Karpas-422 (cell line): ENCODE measurements at regions not wholly inside any gene's neighbourhood (a gene's known extent, or its start where the extent isn't known, plus 50 kb on each side); places are given as distances from the start of the nearest gene placed in this dataset.
"Not testable (repeated sequence)": the region's sequence is repeated elsewhere in the genome, so short reads cannot be mapped to it uniquely, and the experiment has no call there.

Experiments used
- DNase-seq: peaks from one replicate; pipeline ENCODE4 v3.0.0-alpha.2; 2015
- H2AFZ ChIP-seq: fragments of 200-600 bp; sonication (generic); 2 replicates; pipeline ENCODE4 v1.6.1; 2014; ENCODE audit warnings: antibody characterized with exemption, low read length, mixed read lengths
- H3K27ac ChIP-seq: fragments of 200-600 bp; sonication (generic); 2 replicates; pipeline ENCODE4 v1.5.1; 2014; ENCODE audit warnings: mild to moderate bottlenecking, low read length, moderate library complexity
- H3K27me3 ChIP-seq: fragments of 200-600 bp; sonication (generic); 2 replicates; pipeline ENCODE4 v1.6.1; 2014; ENCODE audit warnings: low read length, mixed read lengths
- H3K36me3 ChIP-seq: fragments of 200-600 bp; sonication (generic); 2 replicates; pipeline ENCODE4 v1.6.1; 2014; ENCODE audit warnings: low read length, mixed read lengths; ENCODE audit not compliant: insufficient read depth
- H3K4me1 ChIP-seq: fragments of 200-600 bp; sonication (generic); 2 replicates; pipeline ENCODE4 v1.6.1; 2014; ENCODE audit warnings: mild to moderate bottlenecking, low read length, mixed read lengths
- H3K4me2 ChIP-seq: fragments of 200-600 bp; sonication (generic); 2 replicates; pipeline ENCODE4 v1.6.1; 2014; ENCODE audit warnings: low read length, low read depth, mild to moderate bottlenecking; ENCODE audit not compliant: poor library complexity, severe bottlenecking
- H3K4me3 ChIP-seq: fragments of 200-600 bp; sonication (generic); 2 replicates; pipeline ENCODE4 v1.5.1; 2014; ENCODE audit warnings: mild to moderate bottlenecking, antibody characterized with exemption, low read length, mixed read lengths
- H3K79me2 ChIP-seq: fragments of 200-600 bp; sonication (generic); 2 replicates; pipeline ENCODE4 v1.6.1; 2014; ENCODE audit warnings: mild to moderate bottlenecking, low read length, mixed read lengths
- H3K9ac ChIP-seq: fragments of 200-600 bp; sonication (generic); 2 replicates; pipeline ENCODE4 v1.6.0; 2014; ENCODE audit warnings: low read length
- H3K9me2 ChIP-seq: fragments of 200-600 bp; sonication (generic), shearing (Covaris generic); replicated peaks from 2 replicates; pipeline ENCODE4 v1.6.0; 2014; ENCODE audit warnings: mild to moderate bottlenecking, low read length, moderate library complexity; ENCODE audit not compliant: insufficient read depth
- H3K9me3 ChIP-seq: fragments of 300-700, 200-600 bp; sonication (generic); 2 replicates; pipeline ENCODE4 v1.6.1; 2014; ENCODE audit warnings: low read length, mixed read lengths
- H4K20me1 ChIP-seq: fragments of 200-600 bp; sonication (generic); 2 replicates; pipeline ENCODE4 v1.6.1; 2014; ENCODE audit warnings: mild to moderate bottlenecking, antibody characterized with exemption, low read length, low read depth; ENCODE audit not compliant: insufficient read depth

- Histone ChIP-seq H3K4me3 (no peak overlapping the region), H3K4me2 (no peak overlapping the region), H3K27ac (no peak overlapping the region), H3K79me2 (no peaks in the 10 kb centered on the region), H3K27me3 (no peaks in the 10 kb centered on the region), H3K9ac (no peak overlapping the region), H3K9me3 (no peaks in the 10 kb centered on the region), H3K9me2 (no peaks in the 10 kb centered on the region), H4K20me1 (no peaks in the 10 kb centered on the region), H3K36me3 (no peaks in the 10 kb centered on the region), H2AFZ (no peak overlapping the region), H3K4me1 (no peaks in the 10 kb centered on the region)
- DNase-seq = no peak
Measured at GRCh38 chr10:47164800-47165128, 135.2 kb upstream of the GDF10 start.

GRCh38 chr10:47165168-47165710, 134.8 kb upstream of the GDF10 start:
- Histone ChIP-seq H3K4me3 (no peak overlapping the region), H3K27me3 (no peaks in the 10 kb centered on the region), H3K36me3 (no peaks in the 10 kb centered on the region), H3K9me3 (no peaks in the 10 kb centered on the region), H3K4me2 (no peak overlapping the region), H3K9me2 (no peaks in the 10 kb centered on the region), H3K9ac (no peak overlapping the region), H2AFZ (no peak overlapping the region), H4K20me1 (no peaks in the 10 kb centered on the region), H3K27ac (no peak overlapping the region), H3K4me1 (no peaks in the 10 kb centered on the region), H3K79me2 (no peaks in the 10 kb centered on the region)
- DNase-seq = no peak

- no peak overlapping the region for H3K27ac ChIP-seq
- no peak overlapping the region for H3K4me2 ChIP-seq
- H3K4me1 ChIP-seq = no peaks in the 10 kb centered on the region
- no peaks in the 10 kb centered on the region for H4K20me1 ChIP-seq
- no peaks in the 10 kb centered on the region for H3K9me3 ChIP-seq
- H2AFZ ChIP-seq = no peak overlapping the region
- H3K9ac ChIP-seq = no peak overlapping the region
- H3K79me2 ChIP-seq = no peaks in the 10 kb centered on the region
- no peaks in the 10 kb centered on the region for H3K9me2 ChIP-seq
- no peaks in the 10 kb centered on the region for H3K27me3 ChIP-seq
- no peak overlapping the region for H3K4me3 ChIP-seq
- H3K36me3 ChIP-seq = no peaks in the 10 kb centered on the region
- no peak for DNase-seq
Measured at GRCh38 chr10:47165711-47166404, 134.1 kb upstream of the GDF10 start.

- DNase-seq = no peak
- Histone ChIP-seq H3K9me2 (no peaks in the 10 kb centered on the region), H3K9me3 (no peaks in the 10 kb centered on the region), H3K36me3 (no peaks in the 10 kb centered on the region), H3K4me3 (no peak overlapping the region), H4K20me1 (no peaks in the 10 kb centered on the region), H2AFZ (no peak overlapping the region), H3K27me3 (no peaks in the 10 kb centered on the region), H3K27ac (no peak overlapping the region), H3K9ac (no peak overlapping the region), H3K4me2 (no peak overlapping the region), H3K79me2 (no peaks in the 10 kb centered on the region), H3K4me1 (no peaks in the 10 kb centered on the region)
Measured at GRCh38 chr10:47166405-47166777, 133.6 kb upstream of the GDF10 start.

GRCh38 chr10:47166808-47167581, 133.0 kb upstream of the GDF10 start:
- H4K20me1 ChIP-seq, DNase-seq, H3K4me3 ChIP-seq, H3K9me3 ChIP-seq, H3K27ac ChIP-seq, H3K9ac ChIP-seq, H2AFZ ChIP-seq, H3K9me2 ChIP-seq, H3K36me3 ChIP-seq, H3K79me2 ChIP-seq, H3K27me3 ChIP-seq, H3K4me1 ChIP-seq, H3K4me2 ChIP-seq: not testable (repeated sequence)

GRCh38 chr10:47167591-47167990, 132.4 kb upstream of the GDF10 start:
- Histone ChIP-seq H3K79me2 (no peaks in the 10 kb centered on the region), H4K20me1 (no peaks in the 10 kb centered on the region), H3K27me3 (no peaks in the 10 kb centered on the region), H3K27ac (no peak overlapping the region), H3K9me3 (no peaks in the 10 kb centered on the region), H3K4me2 (no peak overlapping the region), H3K4me3 (no peak overlapping the region), H3K9me2 (no peaks in the 10 kb centered on the region), H3K36me3 (no peaks in the 10 kb centered on the region), H3K9ac (no peak overlapping the region), H2AFZ (no peak overlapping the region), H3K4me1 (no peaks in the 10 kb centered on the region)
- no peak for DNase-seq

GRCh38 chr10:47169581-47169980, 130.4 kb upstream of the GDF10 start:
- Histone ChIP-seq H3K4me3 (no peak overlapping the region), H3K9ac (no peak overlapping the region), H2AFZ (no peak overlapping the region), H3K4me2 (no peak overlapping the region), H3K9me3 (no peaks in the 10 kb centered on the region), H3K9me2 (no peaks in the 10 kb centered on the region), H3K36me3 (no peaks in the 10 kb centered on the region), H3K4me1 (no peaks in the 10 kb centered on the region), H3K79me2 (no peaks in the 10 kb centered on the region), H3K27ac (no peak overlapping the region), H3K27me3 (no peaks in the 10 kb centered on the region), H4K20me1 (no peaks in the 10 kb centered on the region)
- DNase-seq = no peak

- Histone ChIP-seq H3K4me2 (no peak overlapping the region), H3K79me2 (no peaks in the 10 kb centered on the region), H3K27ac (no peak overlapping the region), H3K9ac (no peak overlapping the region), H3K4me1 (no peaks in the 10 kb centered on the region), H3K9me2 (no peaks in the 10 kb centered on the region), H2AFZ (no peak overlapping the region), H3K27me3 (no peaks in the 10 kb centered on the region), H4K20me1 (no peaks in the 10 kb centered on the region), H3K36me3 (no peaks in the 10 kb centered on the region), H3K9me3 (no peaks in the 10 kb centered on the region), H3K4me3 (no peak overlapping the region)
- DNase-seq = no peak
Measured at GRCh38 chr10:47173929-47174442, 126.0 kb upstream of the GDF10 start.
